Left ventricle myocardium inferior (tissue), 1 donor: ENCODE measurements at regions not wholly inside any gene's neighbourhood (a gene's known extent, or its start where the extent isn't known, plus 50 kb on each side); places are given as distances from the start of the nearest gene placed in this dataset.

Source experiments
- DNase-seq: peaks from one replicate; pipeline ENCODE4 v3.0.0-alpha.2; 2020
- H3K27ac ChIP-seq: fragments of 200-600 bp; replicated peaks from 2 replicates; pipeline ENCODE4 v1.8.0; 2021
- H3K27me3 ChIP-seq: fragments of 200-600 bp; 2 replicates; pipeline ENCODE4 v1.8.0; 2021; ENCODE audit warnings: low read depth
- H3K36me3 ChIP-seq: fragments of 200-600 bp; 2 replicates; pipeline ENCODE4 v1.8.0; 2021
- H3K4me1 ChIP-seq: fragments of 200-600 bp; 2 replicates; pipeline ENCODE4 v1.8.0; 2021
- H3K4me3 ChIP-seq: fragments of 200-600 bp; 2 replicates; pipeline ENCODE4 v1.8.0; 2021; ENCODE audit warnings: mild to moderate bottlenecking, moderate library complexity
- H3K9me3 ChIP-seq: fragments of 200-600 bp; replicated peaks from 2 replicates; pipeline ENCODE4 v1.8.0; 2021
- CTCF ChIP-seq: fragments of 200-600 bp; IDR thresholded peaks from 2 replicates; pipeline ENCODE4 v1.8.0; 2021; ENCODE audit warnings: antibody characterized with exemption, mild to moderate bottlenecking, borderline replicate concordance
- intact Hi-C: fragments of 100-400 bp; cut with micrococcal nuclease; formaldehyde crosslinking; loops from one replicate; pipeline ENCODE4 v1.11.0; 2022
- donor health status: DM: no; HTN: yes; CAD: no; lungs with severe emphysema.

GRCh38 chr1:30267046-30267445 lies 456.3 kb downstream of the MATN1 start:
- no peak overlapping the region for H3K27ac ChIP-seq
- no peak for DNase-seq
- no peak for TF ChIP-seq CTCF
- H3K4me1 ChIP-seq = no peaks in the 10 kb centered on the region
- H3K4me3 ChIP-seq = no peak overlapping the region
- no peaks in the 10 kb centered on the region for H3K36me3 ChIP-seq
- H3K9me3 ChIP-seq = no peaks in the 10 kb centered on the region
- intact Hi-C loops = no loop called here
- peaks cover 59% of the 10 kb centered on the region for H3K27me3 ChIP-seq

GRCh38 chr1:30265127-30266070 lies 458.0 kb downstream of the MATN1 start:
- H3K36me3 ChIP-seq = no peaks in the 10 kb centered on the region
- no peak for DNase-seq
- TF ChIP-seq CTCF = no peak
- no peak overlapping the region for H3K4me3 ChIP-seq
- peaks cover 4% of the 10 kb centered on the region for H3K9me3 ChIP-seq
- no peak overlapping the region for H3K27ac ChIP-seq
- no peaks in the 10 kb centered on the region for H3K4me1 ChIP-seq
- intact Hi-C loops = no loop called here
- peaks cover 47% of the 10 kb centered on the region for H3K27me3 ChIP-seq

GRCh38 chr1:30264672-30265025 lies 458.7 kb downstream of the MATN1 start:
- intact Hi-C loops = no loop called here
- Histone ChIP-seq H3K27me3 (peaks cover 53% of the 10 kb centered on the region), H3K9me3 (peaks cover 4% of the 10 kb centered on the region), H3K4me3 (no peak overlapping the region), H3K4me1 (no peaks in the 10 kb centered on the region), H3K27ac (no peak overlapping the region), H3K36me3 (no peaks in the 10 kb centered on the region)
- no peak for TF ChIP-seq CTCF
- DNase-seq = no peak

- H3K36me3 ChIP-seq = no peaks in the 10 kb centered on the region
- DNase-seq = no peak
- peaks cover 4% of the 10 kb centered on the region for H3K9me3 ChIP-seq
- H3K4me1 ChIP-seq = no peaks in the 10 kb centered on the region
- no peak for TF ChIP-seq CTCF
- peaks cover 53% of the 10 kb centered on the region for H3K27me3 ChIP-seq
- no peak overlapping the region for H3K27ac ChIP-seq
- H3K4me3 ChIP-seq = no peak overlapping the region
- intact Hi-C loops = no loop called here
Measured at GRCh38 chr1:30263888-30264671, 459.3 kb downstream of the MATN1 start.

- Histone ChIP-seq H3K9me3 (peaks cover 4% of the 10 kb centered on the region), H3K36me3 (no peaks in the 10 kb centered on the region), H3K4me3 (no peak overlapping the region), H3K4me1 (no peaks in the 10 kb centered on the region), H3K27me3 (peaks cover 53% of the 10 kb centered on the region), H3K27ac (no peak overlapping the region)
- intact Hi-C loops = no loop called here
- DNase-seq = no peak
- TF ChIP-seq CTCF = no peak
Measured at GRCh38 chr1:30263405-30263804, 460.0 kb downstream of the MATN1 start.
